ENCODE measurements at regions not wholly inside any gene's neighbourhood (a gene's known extent, or its start where the extent isn't known, plus 50 kb on each side); places are given as distances from the start of the nearest gene placed in this dataset.

- H3K36me3 Mint-ChIP-seq (ENCODE audit: unreplicated experiment), result no peaks in the 10 kb centered on the region
- no peaks in the 10 kb centered on the region for H3K9me3 Mint-ChIP-seq (ENCODE audit: unreplicated experiment)
- DNase-seq (ENCODE audit: extremely low spot score, unreplicated experiment), result no peak
- H3K27me3 Mint-ChIP-seq (ENCODE audit: unreplicated experiment), result peaks cover 24% of the 10 kb centered on the region
- no peak for TF ChIP-seq CTCF (IDR thresholded peaks at IDR 0.05)
- H3K4me3 Mint-ChIP-seq (ENCODE audit: unreplicated experiment), result no peak overlapping the region
- no peaks in the 10 kb centered on the region for H3K4me1 Mint-ChIP-seq (ENCODE audit: unreplicated experiment)
- H3K27ac Mint-ChIP-seq (ENCODE audit: unreplicated experiment), result no peak overlapping the region
These were observed 288.7 kb downstream of the FOXO1 start for GRCh38 chr13:40377783-40378182.

GRCh38 chr13:40379196-40379595 lies 287.2 kb downstream of the FOXO1 start:
- Mint-ChIP-seq H3K27ac (ENCODE audit: unreplicated experiment) (no peak overlapping the region), H3K4me3 (ENCODE audit: unreplicated experiment) (no peak overlapping the region), H3K4me1 (ENCODE audit: unreplicated experiment) (no peaks in the 10 kb centered on the region), H3K9me3 (ENCODE audit: unreplicated experiment) (no peaks in the 10 kb centered on the region), H3K27me3 (ENCODE audit: unreplicated experiment) (peaks cover 24% of the 10 kb centered on the region), H3K36me3 (ENCODE audit: unreplicated experiment) (no peaks in the 10 kb centered on the region)
- no peak for TF ChIP-seq CTCF (IDR thresholded peaks at IDR 0.05)
- no peak for DNase-seq (ENCODE audit: extremely low spot score, unreplicated experiment)

- Mint-ChIP-seq H3K27ac (ENCODE audit: unreplicated experiment) (no peak overlapping the region), H3K9me3 (ENCODE audit: unreplicated experiment) (no peaks in the 10 kb centered on the region), H3K27me3 (ENCODE audit: unreplicated experiment) (peaks cover 23% of the 10 kb centered on the region), H3K36me3 (ENCODE audit: unreplicated experiment) (no peaks in the 10 kb centered on the region), H3K4me3 (ENCODE audit: unreplicated experiment) (no peak overlapping the region), H3K4me1 (ENCODE audit: unreplicated experiment) (no peaks in the 10 kb centered on the region)
- DNase-seq (ENCODE audit: extremely low spot score, unreplicated experiment), result no peak
- no peak for TF ChIP-seq CTCF (IDR thresholded peaks at IDR 0.05)
These were observed 286.5 kb downstream of the FOXO1 start for GRCh38 chr13:40379794-40380578.

- no peak for DNase-seq (ENCODE audit: extremely low spot score, unreplicated experiment)
- no peak overlapping the region for H3K27ac Mint-ChIP-seq (ENCODE audit: unreplicated experiment)
- H3K36me3 Mint-ChIP-seq (ENCODE audit: unreplicated experiment), result no peaks in the 10 kb centered on the region
- H3K9me3 Mint-ChIP-seq (ENCODE audit: unreplicated experiment), result no peaks in the 10 kb centered on the region
- TF ChIP-seq CTCF (IDR thresholded peaks at IDR 0.05), result no peak
- H3K27me3 Mint-ChIP-seq (ENCODE audit: unreplicated experiment), result peaks cover 7% of the 10 kb centered on the region
- peaks cover 3% of the 10 kb centered on the region for H3K4me1 Mint-ChIP-seq (ENCODE audit: unreplicated experiment)
- no peak overlapping the region for H3K4me3 Mint-ChIP-seq (ENCODE audit: unreplicated experiment)
These were observed 284.3 kb downstream of the FOXO1 start for GRCh38 chr13:40381935-40382764.

- TF ChIP-seq CTCF (IDR thresholded peaks at IDR 0.05), result no peak
- Mint-ChIP-seq H3K36me3 (ENCODE audit: unreplicated experiment) (no peaks in the 10 kb centered on the region), H3K27ac (ENCODE audit: unreplicated experiment) (no peak overlapping the region), H3K9me3 (ENCODE audit: unreplicated experiment) (no peaks in the 10 kb centered on the region), H3K4me1 (ENCODE audit: unreplicated experiment) (peaks cover 3% of the 10 kb centered on the region), H3K27me3 (ENCODE audit: unreplicated experiment) (peaks cover 9% of the 10 kb centered on the region), H3K4me3 (ENCODE audit: unreplicated experiment) (no peak overlapping the region)
- no peak for DNase-seq (ENCODE audit: extremely low spot score, unreplicated experiment)
These were observed 283.3 kb downstream of the FOXO1 start for GRCh38 chr13:40383132-40383531.
